Left ventricle myocardium superior (tissue), 1 donor: ENCODE measurements at regions not wholly inside any gene's neighbourhood (a gene's known extent, or its start where the extent isn't known, plus 50 kb on each side); places are given as distances from the start of the nearest gene placed in this dataset.
"Not testable (repeated sequence)": the region's sequence is repeated elsewhere in the genome, so short reads cannot be mapped to it uniquely, and the experiment has no call there.

Source experiments
- ATAC-seq: fragments of 200-7000 bp; cut with Tn5 transposase; one replicate; pipeline ENCODE4 v1.9.1; 2020; ENCODE audit warnings: mild to moderate bottlenecking, moderate library complexity
- DNase-seq: peaks from one replicate; pipeline ENCODE4 v3.0.0-alpha.2; 2020
- intact Hi-C: fragments of 100-400 bp; cut with micrococcal nuclease; formaldehyde crosslinking; loops from one replicate; pipeline ENCODE4 v1.11.0; 2022
- donor health status: DM: no; HTN: yes; CAD: no; lungs with severe emphysema.

DNA sequence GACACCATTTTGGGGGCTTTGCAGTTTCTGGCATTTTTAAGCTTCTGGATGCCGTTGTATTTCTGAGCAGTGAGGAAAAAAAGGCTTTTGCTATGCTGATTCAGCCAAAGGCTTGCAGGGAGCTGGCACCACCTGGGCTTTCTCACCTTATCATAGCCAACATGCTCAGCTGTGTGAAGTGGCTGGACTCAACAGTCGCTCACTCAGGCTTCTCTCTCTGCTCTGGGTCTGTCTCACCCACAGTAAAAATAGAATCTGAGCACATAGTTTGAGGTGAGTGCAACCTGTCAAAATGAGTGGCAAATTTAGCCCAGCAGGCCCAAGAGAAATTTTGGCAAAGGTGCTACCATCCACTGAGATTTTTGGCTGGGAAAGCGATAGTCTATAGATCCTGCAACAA, 59.5 kb upstream of the CDY1 start:
- ATAC-seq: peak; percentile 97
- DNase-seq, intact Hi-C loops: not testable (repeated sequence)

DNA sequence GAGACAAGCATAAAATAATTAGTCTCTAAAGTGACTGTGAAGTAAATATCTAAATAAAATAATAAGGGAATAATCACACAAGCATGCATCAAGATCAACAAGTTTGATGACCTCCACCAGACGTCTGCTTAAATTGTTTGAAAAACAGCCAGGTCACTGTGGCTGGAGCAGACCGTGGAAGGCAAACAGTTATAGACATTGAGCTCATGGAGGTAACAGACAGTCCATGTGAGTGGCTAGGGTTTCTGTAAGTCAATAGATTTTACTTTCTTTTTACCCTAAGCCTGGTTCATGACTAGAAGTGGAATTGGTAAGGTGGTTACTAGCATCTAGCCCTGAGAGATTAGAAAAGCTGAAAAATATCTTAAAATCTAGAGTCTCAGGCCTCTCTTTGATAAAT, 51.2 kb upstream of the CDY1 start:
- ATAC-seq, DNase-seq, intact Hi-C loops: not testable (repeated sequence)
